Suprapubic skin (tissue), 4 donors: ENCODE measurements at regions not wholly inside any gene's neighbourhood (a gene's known extent, or its start where the extent isn't known, plus 50 kb on each side); places are given as distances from the start of the nearest gene placed in this dataset.

Experiments
- POLR2A ChIP-seq, 2 donors: fragments of 450-650 bp; IDR thresholded peaks; one replicate each; pipeline ENCODE4 v1.6.1; 2017; ENCODE audit warnings: antibody characterized with exemption in 2 of 2, mild to moderate bottlenecking in 2 of 2, moderate library complexity in 2 of 2
- POLR2AphosphoS5 ChIP-seq, 3 donors: sonication (generic); formaldehyde crosslinking; IDR thresholded peaks; one replicate each; pipeline ENCODE4 v1.6.1; 2017; ENCODE audit warnings: antibody characterized with exemption in 3 of 3
- TF ChIP-seq, protein P1 (sequence below), 2 donors: fragments of 200-600 bp in 1 of 2; fragments of 450-650 bp in 1 of 2; sonication (generic) in 1 of 2; IDR thresholded peaks; one replicate each; pipeline ENCODE4 v1.5.1; 2016 to 2019; ENCODE audit warnings: antibody characterized with exemption in 2 of 2, mild to moderate bottlenecking in 1 of 2, moderate library complexity in 1 of 2

DNA sequence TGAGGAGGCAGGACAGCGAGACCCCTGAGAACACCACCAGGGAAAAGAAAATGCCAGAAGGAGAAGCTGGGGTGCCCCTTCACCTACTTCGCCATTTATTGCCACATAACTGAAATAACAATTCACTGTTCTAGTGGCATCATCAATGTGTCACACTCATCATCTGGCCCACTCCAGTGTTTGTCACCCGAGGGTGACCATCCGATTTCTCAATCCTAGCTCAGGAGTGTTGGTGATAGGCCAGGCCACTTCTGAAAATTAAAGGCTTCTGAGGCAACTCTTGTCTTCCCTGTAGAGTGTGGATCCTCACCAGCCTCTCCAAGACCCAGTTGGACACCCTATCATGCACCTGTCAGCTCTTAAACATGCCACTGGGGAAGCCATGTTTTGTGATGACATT lies 62.9 kb upstream of the BZW1 start:
- TF ChIP-seq, protein P1, sequence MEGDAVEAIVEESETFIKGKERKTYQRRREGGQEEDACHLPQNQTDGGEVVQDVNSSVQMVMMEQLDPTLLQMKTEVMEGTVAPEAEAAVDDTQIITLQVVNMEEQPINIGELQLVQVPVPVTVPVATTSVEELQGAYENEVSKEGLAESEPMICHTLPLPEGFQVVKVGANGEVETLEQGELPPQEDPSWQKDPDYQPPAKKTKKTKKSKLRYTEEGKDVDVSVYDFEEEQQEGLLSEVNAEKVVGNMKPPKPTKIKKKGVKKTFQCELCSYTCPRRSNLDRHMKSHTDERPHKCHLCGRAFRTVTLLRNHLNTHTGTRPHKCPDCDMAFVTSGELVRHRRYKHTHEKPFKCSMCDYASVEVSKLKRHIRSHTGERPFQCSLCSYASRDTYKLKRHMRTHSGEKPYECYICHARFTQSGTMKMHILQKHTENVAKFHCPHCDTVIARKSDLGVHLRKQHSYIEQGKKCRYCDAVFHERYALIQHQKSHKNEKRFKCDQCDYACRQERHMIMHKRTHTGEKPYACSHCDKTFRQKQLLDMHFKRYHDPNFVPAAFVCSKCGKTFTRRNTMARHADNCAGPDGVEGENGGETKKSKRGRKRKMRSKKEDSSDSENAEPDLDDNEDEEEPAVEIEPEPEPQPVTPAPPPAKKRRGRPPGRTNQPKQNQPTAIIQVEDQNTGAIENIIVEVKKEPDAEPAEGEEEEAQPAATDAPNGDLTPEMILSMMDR (IDR thresholded peaks at IDR 0.05) = no peak
- TF ChIP-seq POLR2A (IDR thresholded peaks at IDR 0.05) = no peak
- no peak for TF ChIP-seq POLR2AphosphoS5 (IDR thresholded peaks at IDR 0.05)
